ENCODE measurements at regions not wholly inside any gene's neighbourhood (a gene's known extent, or its start where the extent isn't known, plus 50 kb on each side); places are given as distances from the start of the nearest gene placed in this dataset.

DNA sequence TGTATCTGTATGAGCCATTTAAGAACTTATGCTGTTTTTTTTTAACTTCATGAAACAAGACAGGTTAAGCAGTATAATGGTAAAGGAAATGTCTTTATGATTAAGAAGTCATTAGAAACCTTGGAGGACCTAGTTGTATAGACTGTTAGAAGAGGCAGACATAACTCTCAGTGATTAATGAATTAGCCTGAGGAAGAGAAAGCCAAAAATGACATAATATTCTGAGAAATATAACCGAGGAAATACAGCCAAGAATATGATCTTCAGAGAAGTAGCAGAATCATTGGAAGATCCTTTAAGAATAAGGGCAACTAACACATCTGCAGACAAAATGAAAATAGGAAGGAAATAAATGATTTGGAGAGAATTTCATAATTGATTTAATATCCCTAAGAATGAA, 738.1 kb upstream of the NCAM2 start:
- TF ChIP-seq POLR2A (IDR thresholded peaks at IDR 0.05; ENCODE audit: low read length) (no peak), GATA1 (IDR thresholded peaks at IDR 0.05; ENCODE audit: low read depth, low read length) (no peak)
